Stomach (tissue), 4 donors: ENCODE measurements at regions not wholly inside any gene's neighbourhood (a gene's known extent, or its start where the extent isn't known, plus 50 kb on each side); places are given as distances from the start of the nearest gene placed in this dataset.

ENCODE experiments used
- CTCF ChIP-seq, 7 experiments: fragments of 450-650 bp in 4 of 7; fragments of 200-600 bp in 3 of 7; sonication (generic) in 3 of 7; IDR thresholded peaks; one replicate each; pipeline ENCODE4 v1.5.1; 2016 to 2019; ENCODE audit warnings: antibody characterized with exemption in 7 of 7, control low read depth in 2 of 7, mild to moderate bottlenecking in 1 of 7
- POLR2A ChIP-seq, 4 donors: fragments of 450-650 bp; IDR thresholded peaks; one replicate each; pipeline ENCODE4 v1.6.1; 2016; ENCODE audit warnings: antibody characterized with exemption in 4 of 4, control low read depth in 2 of 4, mild to moderate bottlenecking in 1 of 4, moderate library complexity in 1 of 4

GRCh38 chr4:20359692-20360091 lies 108.0 kb downstream of the SLIT2 start:
- TF ChIP-seq CTCF (IDR thresholded peaks at IDR 0.05) (no peak), POLR2A (IDR thresholded peaks at IDR 0.05) (no peak)
